ENCODE measurements at regions not wholly inside any gene's neighbourhood (a gene's known extent, or its start where the extent isn't known, plus 50 kb on each side); places are given as distances from the start of the nearest gene placed in this dataset.

GRCh38 chr6:1244278-1244677 is 67.6 kb upstream of the FOXQ1 start:
- TF ChIP-seq, protein P1, sequence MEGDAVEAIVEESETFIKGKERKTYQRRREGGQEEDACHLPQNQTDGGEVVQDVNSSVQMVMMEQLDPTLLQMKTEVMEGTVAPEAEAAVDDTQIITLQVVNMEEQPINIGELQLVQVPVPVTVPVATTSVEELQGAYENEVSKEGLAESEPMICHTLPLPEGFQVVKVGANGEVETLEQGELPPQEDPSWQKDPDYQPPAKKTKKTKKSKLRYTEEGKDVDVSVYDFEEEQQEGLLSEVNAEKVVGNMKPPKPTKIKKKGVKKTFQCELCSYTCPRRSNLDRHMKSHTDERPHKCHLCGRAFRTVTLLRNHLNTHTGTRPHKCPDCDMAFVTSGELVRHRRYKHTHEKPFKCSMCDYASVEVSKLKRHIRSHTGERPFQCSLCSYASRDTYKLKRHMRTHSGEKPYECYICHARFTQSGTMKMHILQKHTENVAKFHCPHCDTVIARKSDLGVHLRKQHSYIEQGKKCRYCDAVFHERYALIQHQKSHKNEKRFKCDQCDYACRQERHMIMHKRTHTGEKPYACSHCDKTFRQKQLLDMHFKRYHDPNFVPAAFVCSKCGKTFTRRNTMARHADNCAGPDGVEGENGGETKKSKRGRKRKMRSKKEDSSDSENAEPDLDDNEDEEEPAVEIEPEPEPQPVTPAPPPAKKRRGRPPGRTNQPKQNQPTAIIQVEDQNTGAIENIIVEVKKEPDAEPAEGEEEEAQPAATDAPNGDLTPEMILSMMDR (IDR thresholded peaks at IDR 0.05), result no peak
- no peak for TF ChIP-seq EP300 (IDR thresholded peaks at IDR 0.05)

All from ovary (tissue), 3 donors.